ENCODE measurements at regions not wholly inside any gene's neighbourhood (a gene's known extent, or its start where the extent isn't known, plus 50 kb on each side); places are given as distances from the start of the nearest gene placed in this dataset.
A peak's percentile ranks its signal among the peaks of the same experiment; 100 is the strongest.

- no peak for DNase-seq (ENCODE audit: low read depth in 2 of 2)
- no peak for TF ChIP-seq CTCF (IDR thresholded peaks at IDR 0.05; ENCODE audit: low read depth, low read length)
- no peak overlapping the region for H3K4me3 ChIP-seq (replicated peaks in 1 of 2; ENCODE audit: low read depth in 2 of 2, low read length in 2 of 2)
These were observed 346.7 kb upstream of the TACR3 start for GRCh38 chr4:104066533-104066932.

- DNase-seq (ENCODE audit: low read depth in 2 of 2): peak; percentile 28 to 43
- peak; percentile 19 for TF ChIP-seq CTCF (IDR thresholded peaks at IDR 0.05; ENCODE audit: low read depth, low read length)
- H3K4me3 ChIP-seq (replicated peaks in 1 of 2; ENCODE audit: low read depth in 2 of 2, low read length in 2 of 2): no peak overlapping the region
These were observed 345.1 kb upstream of the TACR3 start for GRCh38 chr4:104064646-104065577.

- TF ChIP-seq CTCF (IDR thresholded peaks at IDR 0.05; ENCODE audit: low read depth, low read length): no peak
- no peak overlapping the region for H3K4me3 ChIP-seq (replicated peaks in 1 of 2; ENCODE audit: low read depth in 2 of 2, low read length in 2 of 2)
- no peak for DNase-seq (ENCODE audit: low read depth in 2 of 2)
These were observed 343.6 kb upstream of the TACR3 start for GRCh38 chr4:104063341-104063740.

- no peak for TF ChIP-seq CTCF (IDR thresholded peaks at IDR 0.05; ENCODE audit: low read depth, low read length)
- H3K4me3 ChIP-seq (replicated peaks in 1 of 2; ENCODE audit: low read depth in 2 of 2, low read length in 2 of 2): no peak overlapping the region
- DNase-seq (ENCODE audit: low read depth in 2 of 2): no peak
These were observed 324.6 kb upstream of the TACR3 start for GRCh38 chr4:104044369-104044768.

- no peak for DNase-seq (ENCODE audit: low read depth in 2 of 2)
- H3K4me3 ChIP-seq (replicated peaks in 1 of 2; ENCODE audit: low read depth in 2 of 2, low read length in 2 of 2): no peak overlapping the region
- no peak for TF ChIP-seq CTCF (IDR thresholded peaks at IDR 0.05; ENCODE audit: low read depth, low read length)
These were observed 313.1 kb upstream of the TACR3 start for GRCh38 chr4:104032896-104033295.

- no peak for DNase-seq (ENCODE audit: low read depth in 2 of 2)
- no peak overlapping the region for H3K4me3 ChIP-seq (replicated peaks in 1 of 2; ENCODE audit: low read depth in 2 of 2, low read length in 2 of 2)
- TF ChIP-seq CTCF (IDR thresholded peaks at IDR 0.05; ENCODE audit: low read depth, low read length): no peak
These were observed 305.5 kb upstream of the TACR3 start for GRCh38 chr4:104025251-104025650.

All from cardiac fibroblast (primary cell).